ENCODE measurements at regions not wholly inside any gene's neighbourhood (a gene's known extent, or its start where the extent isn't known, plus 50 kb on each side); places are given as distances from the start of the nearest gene placed in this dataset.

- TF ChIP-seq CTCF (IDR thresholded peaks at IDR 0.05) (no peak), POLR2AphosphoS5 (IDR thresholded peaks at IDR 0.05) (no peak)
These were observed 151.1 kb upstream of the HES1 start for GRCh38 chr3:193984876-193985275.
